CD14-positive monocyte (primary cell): ENCODE measurements at regions not wholly inside any gene's neighbourhood (a gene's known extent, or its start where the extent isn't known, plus 50 kb on each side); places are given as distances from the start of the nearest gene placed in this dataset.

ENCODE experiments used
- DNase-seq, 3 donors: peaks; one replicate each; pipeline ENCODE4 v3.0.0-alpha.2; 2011 to 2022
- H2AFZ ChIP-seq: 2 replicates; pipeline ENCODE4 v1.6.0; 2012; ENCODE audit warnings: mild to moderate bottlenecking, low read depth, low read length, inconsistent platforms; ENCODE audit not compliant: insufficient read depth, poor library complexity, severe bottlenecking
- H3K27ac ChIP-seq, 2 donors: 1 replicate in 1 of 2; 2 replicates in 1 of 2; pipeline ENCODE4 v1.5.1; 2012 to 2013; ENCODE audit warnings: low read length in 2 of 2, control low read depth in 1 of 2, inconsistent platforms in 1 of 2, low read depth in 1 of 2, mild to moderate bottlenecking in 1 of 2
- H3K27me3 ChIP-seq, 2 donors: one replicate each; pipeline versions ENCODE4 v1.6.0 to v1.6.1; 2011 to 2013; ENCODE audit warnings: low read length in 2 of 2; ENCODE audit not compliant: control insufficient read depth in 2 of 2, insufficient read depth in 2 of 2
- H3K36me3 ChIP-seq, 2 donors: replicated peaks in 1 of 2; 1 replicate in 1 of 2; 2 replicates in 1 of 2; pipeline versions ENCODE4 v1.5.1 to v1.6.1; 2012 to 2013; ENCODE audit warnings: low read length in 2 of 2, control low read depth in 1 of 2, inconsistent platforms in 1 of 2, mild to moderate bottlenecking in 1 of 2; ENCODE audit not compliant: insufficient read depth in 2 of 2, control insufficient read depth in 1 of 2
- H3K4me1 ChIP-seq, 2 donors: 1 replicate in 1 of 2; 2 replicates in 1 of 2; pipeline versions ENCODE4 v1.5.1 to v1.6.1; 2012 to 2013; ENCODE audit warnings: low read length in 2 of 2, control low read depth in 1 of 2, inconsistent platforms in 1 of 2, mild to moderate bottlenecking in 1 of 2, moderate library complexity in 1 of 2; ENCODE audit not compliant: insufficient read depth in 2 of 2, control insufficient read depth in 1 of 2
- H3K4me2 ChIP-seq: replicated peaks from 2 replicates; pipeline ENCODE3; 2012; ENCODE audit warnings: low read length, moderate library complexity, mild to moderate bottlenecking; ENCODE audit not compliant: poor library complexity, severe bottlenecking; ENCODE audit errors: extremely low read depth
- H3K4me3 ChIP-seq, 3 experiments: fragments of 200-600 bp in 1 of 3; sonication (generic) in 1 of 3; replicated peaks in 1 of 3; 1 replicate in 2 of 3; 2 replicates in 1 of 3; pipeline ENCODE4 v1.5.1; 2011 to 2013; ENCODE audit warnings: low read length in 3 of 3, mild to moderate bottlenecking in 3 of 3, control low read depth in 2 of 3, low read depth in 2 of 3, inconsistent platforms in 1 of 3, moderate library complexity in 1 of 3
- H3K79me2 ChIP-seq: 2 replicates; pipeline ENCODE4 v1.6.0; 2012; ENCODE audit warnings: mild to moderate bottlenecking, control low read depth, inconsistent platforms, low read length, moderate library complexity; ENCODE audit not compliant: insufficient read depth
- H3K9ac ChIP-seq: 2 replicates; pipeline ENCODE4 v1.6.0; 2017; ENCODE audit warnings: low read length, mild to moderate bottlenecking; ENCODE audit not compliant: insufficient read depth, poor library complexity, severe bottlenecking
- H3K9me3 ChIP-seq, 2 donors: replicated peaks in 1 of 2; 1 replicate in 1 of 2; 2 replicates in 1 of 2; pipeline versions ENCODE4 v1.5.1 to v1.6.1; 2012 to 2013; ENCODE audit warnings: low read length in 2 of 2, control low read depth in 1 of 2; ENCODE audit not compliant: control insufficient read depth in 1 of 2, insufficient read depth in 1 of 2
- H4K20me1 ChIP-seq: 2 replicates; pipeline ENCODE4 v1.6.0; 2012; ENCODE audit warnings: mild to moderate bottlenecking, low read length, control low read depth, moderate library complexity; ENCODE audit not compliant: insufficient read depth
- H3K27ac Mint-ChIP-seq, 7 donors: one replicate each; pipeline ENCODE4 v1.8.0; 2020; ENCODE audit warnings: mild to moderate bottlenecking in 7 of 7, mixed read lengths in 7 of 7, moderate library complexity in 6 of 7, inconsistent platforms in 2 of 7
- H3K27me3 Mint-ChIP-seq, 3 donors: one replicate each; pipeline ENCODE4 v1.8.0; 2021 to 2022; ENCODE audit warnings: low read depth in 3 of 3, mild to moderate bottlenecking in 3 of 3, mixed read lengths in 3 of 3, moderate library complexity in 3 of 3, inconsistent platforms in 1 of 3
- H3K36me3 Mint-ChIP-seq, 2 donors: one replicate each; pipeline ENCODE4 v1.8.0; 2020; ENCODE audit warnings: mixed read lengths in 2 of 2, inconsistent platforms in 1 of 2, mild to moderate bottlenecking in 1 of 2
- H3K4me1 Mint-ChIP-seq: one replicate; pipeline ENCODE4 v1.8.0; 2020; ENCODE audit warnings: mild to moderate bottlenecking, mixed read lengths
- H3K4me3 Mint-ChIP-seq, 2 donors: one replicate each; pipeline ENCODE4 v1.8.0; 2020; ENCODE audit warnings: mild to moderate bottlenecking in 2 of 2, mixed read lengths in 2 of 2, moderate library complexity in 1 of 2
- H3K9me3 Mint-ChIP-seq, 7 donors: one replicate each; pipeline ENCODE4 v1.8.0; 2020 to 2022; ENCODE audit warnings: mixed read lengths in 7 of 7, mild to moderate bottlenecking in 6 of 7, moderate library complexity in 6 of 7, inconsistent platforms in 2 of 7
- CTCF ChIP-seq: fragments of 200-600 bp; IDR thresholded peaks from one replicate; pipeline ENCODE4 v1.8.0; 2022; ENCODE audit warnings: antibody characterized with exemption, mild to moderate bottlenecking
- WGBS: methylation state at CpG from one replicate; pipeline ENCODE4 v1.1.5; 2013; ENCODE audit warnings: missing lambda C conversion rate; ENCODE audit not compliant: insufficient coverage; 5-methylcytosine and 5-hydroxymethylcytosine counted together
- intact Hi-C, 2 donors: fragments of 100-400 bp; cut with micrococcal nuclease; formaldehyde crosslinking; loops; one replicate each; pipeline versions ENCODE4 v1.15.0 to v1.15.1; 2023

GRCh38 chr1:218081358-218081757 lies 203.7 kb upstream of the RRP15 start:
- intact Hi-C loops: no loop called here
- H3K27me3 ChIP-seq: no peaks in the 10 kb centered on the region
- no peaks in the 10 kb centered on the region for H3K4me1 ChIP-seq
- H3K9me3 Mint-ChIP-seq: peaks cover 0 to 7% (median 4%) of the 10 kb centered on the region in 7 donors
- no peak overlapping the region for H3K4me3 Mint-ChIP-seq
- no peak overlapping the region for H3K9ac ChIP-seq
- H3K4me1 Mint-ChIP-seq: no peaks in the 10 kb centered on the region
- H3K4me3 ChIP-seq: no peak overlapping the region
- H3K79me2 ChIP-seq: no peaks in the 10 kb centered on the region
- no peak for TF ChIP-seq CTCF
- H4K20me1 ChIP-seq: no peaks in the 10 kb centered on the region
- no peaks in the 10 kb centered on the region for H3K36me3 Mint-ChIP-seq
- H3K36me3 ChIP-seq: no peaks in the 10 kb centered on the region
- no peak overlapping the region for H3K27ac ChIP-seq
- no peak overlapping the region for H3K27ac Mint-ChIP-seq
- peaks cover 0 to 3% (median 0%) of the 10 kb centered on the region in 3 donors for H3K27me3 Mint-ChIP-seq
- H2AFZ ChIP-seq: no peak overlapping the region
- no peak for DNase-seq
- no peak overlapping the region for H3K4me2 ChIP-seq
- peaks cover 0 to 4% of the 10 kb centered on the region in 2 donors for H3K9me3 ChIP-seq

- no peaks in the 10 kb centered on the region for H3K27me3 ChIP-seq
- H4K20me1 ChIP-seq: no peaks in the 10 kb centered on the region
- no peak overlapping the region for H3K4me3 ChIP-seq
- H3K9me3 ChIP-seq: no peaks in the 10 kb centered on the region
- Mint-ChIP-seq H3K9me3 (peaks cover 0 to 8% (median 3%) of the 10 kb centered on the region in 7 donors), H3K27ac (no peak overlapping the region), H3K4me3 (no peak overlapping the region), H3K27me3 (peaks cover 0 to 1% (median 1%) of the 10 kb centered on the region in 3 donors), H3K36me3 (no peaks in the 10 kb centered on the region), H3K4me1 (no peaks in the 10 kb centered on the region)
- no peaks in the 10 kb centered on the region for H3K4me1 ChIP-seq
- H3K79me2 ChIP-seq: no peaks in the 10 kb centered on the region
- no peak for TF ChIP-seq CTCF
- H3K4me2 ChIP-seq: no peak overlapping the region
- intact Hi-C loops: no loop called here
- H3K9ac ChIP-seq: no peak overlapping the region
- no peak for DNase-seq
- no peak overlapping the region for H2AFZ ChIP-seq
- H3K27ac ChIP-seq: no peak overlapping the region
- no CpG with 5 or more reads among the region's 1 CpG for WGBS
- no peaks in the 10 kb centered on the region for H3K36me3 ChIP-seq
Observed at GRCh38 chr1:218090459-218090858, 194.6 kb upstream of the RRP15 start.
